GM10847 (cell line): ENCODE measurements at regions not wholly inside any gene's neighbourhood (a gene's known extent, or its start where the extent isn't known, plus 50 kb on each side); places are given as distances from the start of the nearest gene placed in this dataset.

Source experiments
- POLR2A ChIP-seq: IDR thresholded peaks from 2 replicates; pipeline ENCODE4 v1.6.1; 2011; ENCODE audit not compliant: insufficient read length; ENCODE audit errors: extremely low read depth

DNA sequence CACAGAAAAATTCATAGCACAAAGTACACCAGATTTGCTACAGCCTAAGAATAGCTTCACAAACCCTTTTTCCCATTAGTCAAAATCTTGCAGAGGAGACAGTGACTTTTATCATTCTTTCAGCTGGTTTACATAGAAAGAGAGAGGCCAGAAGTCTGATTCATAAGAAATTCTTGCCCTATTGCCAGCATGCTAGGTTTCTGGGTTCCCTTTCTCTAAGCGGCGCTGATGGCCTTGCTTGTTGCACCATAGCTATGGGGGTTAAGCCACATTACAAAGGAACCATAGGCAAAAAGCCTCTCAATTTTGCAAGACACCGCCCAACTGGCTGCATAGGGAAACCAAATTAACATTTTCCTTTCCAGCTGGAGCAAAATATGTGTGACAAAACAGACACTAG lies 87.4 kb downstream of the ZNF467 start:
- no peak for TF ChIP-seq POLR2A

DNA sequence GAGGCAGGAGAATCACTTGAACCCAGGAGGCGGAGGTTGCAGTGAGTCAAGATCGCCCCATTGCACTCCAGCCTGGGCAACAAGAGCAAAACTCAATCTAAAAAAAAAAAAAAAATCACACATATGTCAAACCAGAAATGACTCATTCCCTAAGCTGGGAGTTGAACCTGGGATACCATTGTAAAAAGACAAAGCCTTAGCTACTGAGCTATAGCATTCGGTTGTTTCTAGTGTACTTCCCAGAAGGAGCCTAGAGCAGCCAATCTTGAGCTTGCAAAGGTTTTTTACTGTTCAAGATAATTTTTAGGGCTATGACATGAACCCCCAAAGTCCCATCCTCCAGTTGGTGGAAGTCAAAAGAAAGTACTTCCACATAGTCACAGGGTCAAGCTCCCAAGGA lies 87.9 kb downstream of the ZNF467 start:
- no peak for TF ChIP-seq POLR2A

DNA sequence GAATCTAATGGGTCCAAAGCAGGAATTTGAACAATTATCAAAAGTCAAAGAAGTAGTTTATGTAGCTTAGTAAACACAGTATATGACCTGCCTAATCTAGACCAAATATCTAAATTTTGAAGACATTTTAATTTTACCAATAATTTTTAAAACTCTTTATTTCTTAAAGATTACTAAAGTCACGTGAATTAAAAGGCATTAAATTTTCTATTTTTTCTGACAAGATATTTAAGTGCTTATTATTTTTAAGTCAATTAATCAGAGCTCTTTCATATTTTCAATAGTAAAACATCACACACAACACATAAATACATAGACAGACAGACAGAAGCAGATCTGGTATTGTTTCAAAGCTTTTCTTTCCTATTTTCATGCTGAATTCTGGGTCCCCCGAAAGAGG lies 89.5 kb downstream of the ZNF467 start:
- TF ChIP-seq POLR2A = no peak

DNA sequence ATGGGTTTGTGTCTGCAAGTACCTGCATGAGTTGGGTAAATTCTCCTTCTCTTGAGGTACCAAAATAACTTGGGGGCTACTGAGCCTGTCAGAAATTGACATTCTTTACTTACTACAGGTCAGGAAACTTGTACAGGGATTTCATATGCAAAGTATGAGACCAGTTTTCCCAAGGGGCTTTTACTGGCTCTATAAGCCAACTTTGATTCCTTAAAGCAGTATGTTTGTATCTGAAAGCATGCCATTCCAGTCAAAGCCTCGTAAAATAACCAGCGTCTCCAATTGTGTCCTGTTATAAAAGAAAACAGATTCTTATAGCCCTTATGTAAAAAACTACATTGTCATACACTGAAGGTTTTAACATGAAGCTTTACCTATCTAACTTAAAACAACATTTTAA lies 90.2 kb downstream of the ZNF467 start:
- no peak for TF ChIP-seq POLR2A

DNA sequence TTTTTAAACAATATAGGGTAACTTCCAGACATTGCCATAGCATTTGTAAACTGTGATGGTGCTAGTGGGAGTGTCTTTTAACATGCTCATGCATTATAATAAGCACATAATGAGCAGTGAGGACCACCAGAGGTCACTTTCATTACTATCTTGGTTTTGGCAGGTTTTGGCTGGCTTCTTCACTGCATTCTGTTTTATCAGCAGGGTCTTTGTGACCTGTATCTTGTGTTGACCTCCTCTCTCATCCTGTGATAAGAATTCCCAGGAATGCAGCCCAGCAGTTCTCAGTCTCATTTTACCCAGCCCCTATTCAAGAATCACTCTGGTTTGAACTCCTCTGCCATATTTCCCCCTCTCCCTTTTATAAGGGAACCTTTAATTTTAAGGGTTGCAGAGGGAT lies 91.3 kb downstream of the ZNF467 start:
- no peak for TF ChIP-seq POLR2A

DNA sequence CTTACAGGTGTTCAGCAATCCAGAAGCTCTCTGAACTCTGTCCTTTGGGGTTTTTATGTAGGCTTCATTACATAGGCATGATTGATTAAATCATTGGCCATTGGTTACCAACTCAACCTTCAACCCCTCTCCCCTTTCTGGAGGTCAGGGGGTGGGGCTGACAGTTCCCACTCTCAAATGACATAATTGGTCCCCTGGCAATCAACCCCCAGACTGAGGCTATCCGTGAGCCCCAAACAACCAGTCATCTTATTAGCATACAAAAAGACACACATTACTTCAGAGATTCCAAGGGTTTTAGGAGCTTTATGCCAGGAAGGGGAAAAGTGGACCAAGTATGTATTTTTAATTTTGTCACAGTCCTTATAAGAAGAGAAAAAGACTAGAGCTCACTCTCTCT lies 92.1 kb downstream of the ZNF467 start:
- no peak for TF ChIP-seq POLR2A

DNA sequence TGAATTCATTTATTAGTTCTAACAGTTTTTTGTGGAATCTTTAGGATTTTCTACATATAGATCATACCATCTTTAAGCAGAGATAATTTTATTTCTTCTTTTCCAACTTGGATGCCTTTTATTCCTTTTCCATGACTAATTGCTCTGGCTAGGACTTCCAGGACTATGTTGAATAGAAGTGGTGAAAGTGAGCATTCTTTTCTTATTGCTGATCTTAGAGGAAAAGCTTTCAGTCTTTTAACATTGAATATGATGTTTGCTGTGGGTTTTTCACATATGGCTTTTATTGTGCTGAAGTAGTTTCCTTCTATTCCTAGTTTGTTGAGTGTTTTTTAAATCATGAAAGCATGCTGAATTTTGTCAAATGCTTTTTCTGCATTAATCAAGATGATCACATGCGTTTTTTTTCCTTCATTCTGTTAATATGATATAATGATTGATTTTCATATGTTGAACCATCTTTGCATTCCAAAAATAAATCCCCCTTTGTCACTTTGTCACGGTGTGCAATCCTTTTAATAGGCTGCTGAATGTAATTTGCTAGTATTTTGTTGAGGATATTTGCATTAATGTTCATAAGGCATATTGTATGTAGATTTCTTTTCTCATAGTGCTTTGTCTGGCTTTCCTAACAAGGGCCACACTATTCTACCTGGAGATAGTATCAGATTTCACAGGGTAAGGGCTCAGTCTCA lies 92.9 kb downstream of the ZNF467 start:
- TF ChIP-seq POLR2A = no peak

DNA sequence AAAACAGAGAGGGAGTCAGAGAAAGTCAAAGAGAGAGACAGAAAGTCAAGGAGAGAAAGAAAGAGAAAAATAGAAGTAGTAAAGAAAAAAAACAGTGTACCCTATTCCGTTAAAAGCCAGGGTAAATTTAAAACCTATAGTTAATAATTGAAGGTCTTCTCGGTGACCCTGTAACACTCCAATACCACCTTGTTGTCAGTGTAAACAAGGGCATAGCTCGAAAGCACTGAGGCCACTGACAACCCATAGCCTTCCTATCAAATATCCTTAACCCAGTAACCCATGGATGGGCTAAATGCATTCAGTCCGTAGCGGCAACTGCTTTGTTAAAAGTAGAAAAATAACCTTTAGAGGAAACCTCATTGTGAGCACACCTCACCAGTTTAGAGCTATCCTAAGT lies 100.4 kb downstream of the ZNF467 start:
- no peak for TF ChIP-seq POLR2A

DNA sequence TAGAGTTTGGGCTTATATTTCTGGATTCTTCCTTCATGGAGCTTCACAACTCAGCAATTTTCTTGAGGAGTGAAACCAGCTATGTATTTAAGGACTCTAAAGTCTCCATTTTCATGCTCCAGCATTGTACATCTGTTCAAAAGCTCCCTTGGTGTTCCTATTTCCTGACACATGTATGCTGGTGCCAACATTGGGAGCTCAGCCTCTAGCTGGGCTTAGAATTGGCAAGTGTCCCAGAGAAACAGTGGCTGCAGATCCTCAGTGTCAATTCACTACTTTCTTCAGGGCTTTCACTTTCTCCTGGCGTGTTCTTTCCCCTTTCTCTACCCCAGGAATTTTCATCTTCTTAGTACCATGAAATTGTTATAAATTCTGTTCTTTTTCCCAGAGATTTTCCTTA lies 103.1 kb downstream of the ZNF467 start:
- TF ChIP-seq POLR2A = no peak

DNA sequence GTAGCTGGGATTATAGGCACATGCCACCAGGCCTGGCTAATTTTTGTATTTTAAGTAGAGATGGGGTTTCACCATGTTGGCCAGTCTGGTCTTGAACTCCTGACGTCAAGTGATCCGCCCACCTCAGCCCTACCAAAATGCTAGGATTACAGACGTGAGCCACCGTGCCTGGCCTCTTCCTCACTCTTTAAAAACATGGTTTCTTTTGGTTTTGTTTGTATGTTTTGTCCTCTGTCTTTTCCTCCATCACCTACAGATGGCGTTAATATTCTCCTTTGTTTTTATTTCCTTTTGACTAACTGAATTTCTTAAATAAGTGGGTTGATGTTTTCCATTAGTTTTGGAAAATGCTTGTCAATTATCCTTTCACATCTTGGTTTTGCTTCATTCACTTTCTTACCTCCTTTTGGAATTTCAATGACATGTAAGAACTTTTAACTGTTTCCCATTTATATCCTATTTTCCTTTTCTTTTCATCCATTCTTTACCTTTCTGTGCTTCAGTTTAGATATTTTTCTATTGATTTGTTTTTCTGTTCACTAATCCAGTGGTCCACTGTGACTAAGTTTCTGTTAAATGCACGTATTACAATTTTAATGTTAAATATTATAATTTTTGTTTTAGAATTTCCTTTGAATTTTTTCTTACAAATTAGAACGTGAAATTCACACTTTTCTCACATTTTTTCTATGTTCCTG lies 104.1 kb downstream of the ZNF467 start:
- no peak for TF ChIP-seq POLR2A

DNA sequence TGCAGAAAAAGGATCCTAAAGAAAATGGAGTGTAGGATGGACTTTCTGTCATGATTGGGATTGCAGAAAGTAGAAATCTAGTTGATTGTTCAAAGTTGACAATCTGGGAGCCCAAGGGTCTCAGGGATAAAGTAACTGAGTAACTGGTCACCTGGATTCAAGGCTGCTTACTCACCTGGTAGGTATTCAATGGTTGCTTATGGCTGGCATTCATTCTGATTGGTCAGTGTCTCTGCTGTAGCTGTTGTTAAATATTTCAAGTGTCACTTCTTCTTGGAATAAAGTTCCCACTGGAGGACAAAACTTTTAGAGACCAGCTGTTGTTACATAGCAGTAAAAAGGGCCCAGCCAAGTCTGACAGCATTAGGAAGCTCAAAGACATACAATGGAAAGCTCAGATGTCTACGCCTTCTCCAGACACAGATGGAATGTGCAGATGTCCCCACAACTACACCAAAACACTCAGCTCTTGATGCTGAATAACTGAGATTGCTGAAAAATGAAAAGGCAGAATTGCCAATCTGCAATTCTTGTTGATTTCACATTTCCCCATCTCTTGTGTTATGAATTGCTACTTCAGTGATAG lies 106.9 kb downstream of the ZNF467 start:
- no peak for TF ChIP-seq POLR2A

DNA sequence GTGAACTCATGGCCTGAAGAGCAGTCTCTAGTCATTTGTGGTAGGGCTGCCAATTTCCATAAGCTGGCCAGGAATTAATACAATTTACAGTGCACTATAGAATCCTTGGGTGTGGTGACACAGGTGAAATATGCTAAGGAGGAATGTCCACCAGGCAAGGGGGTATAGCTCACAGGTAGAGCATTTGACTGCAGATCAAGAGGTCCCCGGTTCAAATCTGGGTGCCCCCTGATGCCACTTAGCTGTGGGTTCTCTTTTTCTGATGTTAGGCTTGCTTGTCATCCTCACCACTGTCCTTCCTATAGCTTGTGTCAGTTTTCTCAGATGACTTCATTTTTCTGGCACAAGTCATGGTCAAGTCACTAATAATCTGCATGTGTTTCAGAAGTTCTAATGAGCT lies 108.7 kb downstream of the ZNF467 start:
- no peak for TF ChIP-seq POLR2A

DNA sequence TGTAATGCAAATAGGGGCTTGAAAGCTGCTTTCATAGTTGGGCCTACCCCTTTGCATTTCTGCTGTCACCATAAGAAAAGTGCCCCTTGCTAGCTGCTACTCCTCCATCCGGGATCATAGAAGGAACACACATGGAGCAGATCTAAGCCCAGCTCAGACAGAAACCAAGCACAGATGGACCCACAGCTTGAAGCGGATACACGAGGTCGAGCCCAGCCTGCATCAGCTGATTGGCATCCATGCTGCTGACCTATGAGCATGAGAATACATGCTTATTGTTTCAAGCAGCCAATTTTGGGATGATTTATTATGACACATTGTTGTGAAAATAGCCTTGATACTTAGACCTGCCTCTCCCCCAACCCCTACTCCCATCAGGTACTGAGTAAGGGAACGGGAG lies 109.2 kb downstream of the ZNF467 start:
- no peak for TF ChIP-seq POLR2A

DNA sequence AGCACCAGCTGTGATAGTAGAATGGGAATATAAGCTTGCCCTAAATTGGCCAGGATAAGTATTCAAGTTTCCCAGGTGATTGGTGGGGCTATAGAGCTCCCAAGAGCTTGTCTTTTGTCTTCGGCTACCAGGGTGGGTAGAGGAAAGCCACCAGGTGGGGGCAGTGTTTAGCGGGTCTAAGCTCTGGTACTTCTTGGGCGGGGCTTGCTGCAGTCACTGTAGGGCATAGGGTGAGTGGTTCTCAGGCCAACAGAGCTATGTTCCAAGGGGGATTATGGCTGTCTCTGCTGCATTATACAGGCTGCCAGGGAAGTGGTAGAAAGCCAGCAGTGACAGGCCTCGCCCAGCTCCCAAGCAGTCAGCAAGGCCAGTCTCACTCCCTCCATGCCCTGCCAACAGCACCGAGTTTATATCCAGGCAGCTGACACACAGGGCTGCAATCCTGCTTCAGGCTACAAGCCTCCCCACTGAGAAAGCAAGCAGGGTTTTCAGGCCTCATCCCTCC lies 110.7 kb downstream of the ZNF467 start:
- no peak for TF ChIP-seq POLR2A

DNA sequence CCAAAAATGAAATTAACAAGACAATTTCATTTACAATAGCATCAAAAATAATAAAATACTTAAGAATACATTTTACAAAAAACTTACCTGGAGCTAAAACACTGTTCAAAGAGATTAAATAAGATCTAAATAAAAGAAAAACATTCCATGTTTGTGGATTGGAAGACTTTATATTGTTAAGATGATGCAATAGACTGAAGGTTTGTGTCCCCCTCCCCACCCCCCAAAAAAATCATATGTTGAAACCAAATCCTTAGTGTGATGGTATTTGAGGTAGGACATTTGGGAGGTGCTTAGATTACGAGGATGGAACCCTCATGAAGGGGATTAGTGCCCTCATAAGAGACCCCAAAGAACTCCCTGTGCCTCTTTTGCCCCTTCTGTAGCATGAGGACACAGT lies 117.6 kb downstream of the ZNF467 start:
- TF ChIP-seq POLR2A = no peak

DNA sequence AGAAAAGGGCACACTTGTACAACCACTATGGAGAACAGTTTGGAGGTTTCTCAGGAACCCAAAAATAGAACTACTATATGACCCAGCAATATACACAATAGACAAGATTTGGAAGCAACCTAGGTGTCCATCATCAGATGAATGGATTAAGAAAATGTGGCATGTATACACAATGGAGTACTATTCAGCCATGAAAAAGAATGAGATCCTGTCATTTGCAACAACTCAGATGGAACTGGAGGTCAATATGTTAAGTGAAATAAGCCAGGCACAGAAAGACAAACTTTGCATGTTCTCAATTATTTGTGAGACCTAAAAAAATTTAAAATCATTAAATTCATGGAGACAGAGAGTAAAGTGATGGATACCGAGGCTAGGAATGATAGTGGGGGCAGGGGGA lies 118.8 kb downstream of the ZNF467 start:
- TF ChIP-seq POLR2A = no peak
